ENCODE measurements at regions not wholly inside any gene's neighbourhood (a gene's known extent, or its start where the extent isn't known, plus 50 kb on each side); places are given as distances from the start of the nearest gene placed in this dataset.

DNA sequence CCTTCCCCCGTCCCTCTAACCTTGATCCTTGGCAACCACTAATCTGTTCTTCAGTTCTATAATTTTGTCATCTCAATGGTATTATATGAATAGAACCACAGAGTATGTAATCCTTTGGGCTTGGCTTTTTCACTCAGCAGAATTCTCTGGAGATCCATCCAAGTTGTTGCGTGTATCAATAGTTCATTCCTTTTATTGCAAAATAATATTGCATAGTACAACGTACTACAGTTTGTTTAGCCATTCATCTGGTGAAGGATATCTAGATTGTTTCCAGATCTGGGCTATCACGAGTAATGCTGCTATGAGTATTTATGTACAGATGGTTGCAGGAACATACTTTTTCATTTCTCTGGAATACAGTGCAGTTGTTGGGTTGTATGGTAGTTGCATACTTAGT lies 76.2 kb downstream of the PLXNA1 start:
- no peaks in the 10 kb centered on the region for H3K4me1 ChIP-seq (ENCODE audit: control insufficient read depth, extremely low read depth, insufficient read depth, low read length)
- H3K36me3 ChIP-seq (ENCODE audit: control insufficient read depth in 2 of 2, extremely low read depth in 1 of 2, insufficient read depth in 2 of 2, low read length in 2 of 2): no peaks in the 10 kb centered on the region
- no peaks in the 10 kb centered on the region for H3K9me3 ChIP-seq (replicated peaks; ENCODE audit: control insufficient read depth, insufficient read depth, low read length)
- DNase-seq (ENCODE audit: low read depth, low spot score) (no peak), FAIRE-seq (no peak)
- no peak overlapping the region for H3K9ac ChIP-seq (replicated peaks; ENCODE audit: extremely low read depth, insufficient read depth, low read length)
- TF ChIP-seq FOS (IDR thresholded peaks at IDR 0.05; ENCODE audit: borderline replicate concordance, insufficient read depth, low read length) (no peak), GATA2 (IDR thresholded peaks at IDR 0.05; ENCODE audit: insufficient read depth, insufficient read length, low read depth, low read length) (no peak), EZH2 (IDR thresholded peaks at IDR 0.05; ENCODE audit: borderline replicate concordance, low read depth, low read length, severe bottlenecking) (no peak), POLR2A (IDR thresholded peaks at IDR 0.05; ENCODE audit: low read depth, low read length) (no peak), POLR2AphosphoS5 (IDR thresholded peaks at IDR 0.05; ENCODE audit: insufficient read depth, low read depth, low read length) (no peak), JUN (IDR thresholded peaks at IDR 0.05; ENCODE audit: borderline replicate concordance, insufficient read depth, insufficient read length, low read depth) (no peak), MYC (IDR thresholded peaks at IDR 0.05; ENCODE audit: low read depth, low read length) (no peak)
- TF ChIP-seq, protein P1, sequence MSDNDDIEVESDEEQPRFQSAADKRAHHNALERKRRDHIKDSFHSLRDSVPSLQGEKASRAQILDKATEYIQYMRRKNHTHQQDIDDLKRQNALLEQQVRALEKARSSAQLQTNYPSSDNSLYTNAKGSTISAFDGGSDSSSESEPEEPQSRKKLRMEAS (IDR thresholded peaks at IDR 0.05; ENCODE audit: insufficient read depth, insufficient read length): no peak
- TF ChIP-seq, protein P2, sequence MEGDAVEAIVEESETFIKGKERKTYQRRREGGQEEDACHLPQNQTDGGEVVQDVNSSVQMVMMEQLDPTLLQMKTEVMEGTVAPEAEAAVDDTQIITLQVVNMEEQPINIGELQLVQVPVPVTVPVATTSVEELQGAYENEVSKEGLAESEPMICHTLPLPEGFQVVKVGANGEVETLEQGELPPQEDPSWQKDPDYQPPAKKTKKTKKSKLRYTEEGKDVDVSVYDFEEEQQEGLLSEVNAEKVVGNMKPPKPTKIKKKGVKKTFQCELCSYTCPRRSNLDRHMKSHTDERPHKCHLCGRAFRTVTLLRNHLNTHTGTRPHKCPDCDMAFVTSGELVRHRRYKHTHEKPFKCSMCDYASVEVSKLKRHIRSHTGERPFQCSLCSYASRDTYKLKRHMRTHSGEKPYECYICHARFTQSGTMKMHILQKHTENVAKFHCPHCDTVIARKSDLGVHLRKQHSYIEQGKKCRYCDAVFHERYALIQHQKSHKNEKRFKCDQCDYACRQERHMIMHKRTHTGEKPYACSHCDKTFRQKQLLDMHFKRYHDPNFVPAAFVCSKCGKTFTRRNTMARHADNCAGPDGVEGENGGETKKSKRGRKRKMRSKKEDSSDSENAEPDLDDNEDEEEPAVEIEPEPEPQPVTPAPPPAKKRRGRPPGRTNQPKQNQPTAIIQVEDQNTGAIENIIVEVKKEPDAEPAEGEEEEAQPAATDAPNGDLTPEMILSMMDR (IDR thresholded peaks at IDR 0.05; ENCODE audit: extremely low read depth in 1 of 2, insufficient read depth in 1 of 2, low read depth in 1 of 2, low read length in 2 of 2): no peak
- intact Hi-C loops (cut with micrococcal nuclease): no loop called here
- H3K4me3 ChIP-seq (replicated peaks in 1 of 3; ENCODE audit: insufficient read depth in 1 of 3, low read depth in 1 of 3, low read length in 3 of 3): no peak overlapping the region
- dilution Hi-C loops (cut with MboI; ENCODE audit: extremely low pct_ligation_motif_present, low sequenced_read_pairs): no loop called here
- no peaks in the 10 kb centered on the region for H4K20me1 ChIP-seq (replicated peaks; ENCODE audit: control insufficient read depth, extremely low read depth, insufficient read depth, low read length)
- H3K79me2 ChIP-seq (ENCODE audit: control insufficient read depth, insufficient read depth, low read length): no peaks in the 10 kb centered on the region
- no peak overlapping the region for H2AFZ ChIP-seq (ENCODE audit: low read depth, low read length)
- CTCF ChIA-PET: interaction anchor here (1.0 kb wide), 1 partner anchor 11 kb away, joined by 4 read pairs; no protein-coding TSS in a partner anchor
- H3K27ac ChIP-seq (ENCODE audit: insufficient read depth, low read depth, low read length): no peak overlapping the region
- POLR2A ChIA-PET: no interaction called here
- no peaks in the 10 kb centered on the region for H3K9me1 ChIP-seq (replicated peaks; ENCODE audit: control insufficient read depth, extremely low read depth, insufficient read depth, low read length)
- H3K27me3 ChIP-seq (ENCODE audit: control insufficient read depth in 2 of 2, insufficient read depth in 2 of 2, low read length in 2 of 2): peaks cover 0 to 3% of the 10 kb centered on the region in 2 experiments
- BruUV-seq (replicated peaks): no TSS peak
- H3K4me2 ChIP-seq (ENCODE audit: insufficient read depth, low read length): no peak overlapping the region
